GM12891 (cell line): ENCODE measurements at regions not wholly inside any gene's neighbourhood (a gene's known extent, or its start where the extent isn't known, plus 50 kb on each side); places are given as distances from the start of the nearest gene placed in this dataset.
A peak's percentile ranks its signal among the peaks of the same experiment; 100 is the strongest.
"Not testable (repeated sequence)": the region's sequence is repeated elsewhere in the genome, so short reads cannot be mapped to it uniquely, and the experiment has no call there.

Experiments
- DNase-seq: peaks from one replicate; pipeline ENCODE4 v3.0.0; 2011; ENCODE audit warnings: low spot score; ENCODE audit not compliant: insufficient read length
- FAIRE-seq: peaks from 2 replicates; lab custom pipeline; 2011; peaks lifted over from hg19 to GRCh38; lab: Jason Lieb, UNC
- PAX5 ChIP-seq: IDR thresholded peaks from 2 replicates; pipeline ENCODE4 v1.6.1; 2011; ENCODE audit warnings: low read length, moderate library complexity, mild to moderate bottlenecking; ENCODE audit not compliant: insufficient read depth, severe bottlenecking
- POLR2A ChIP-seq: IDR thresholded peaks from 2 replicates; pipeline ENCODE4 v1.6.1; 2011; ENCODE audit warnings: low read depth, low read length, control low read depth
- POLR2AphosphoS5 ChIP-seq: IDR thresholded peaks from 2 replicates; pipeline ENCODE4 v1.6.1; 2011; ENCODE audit warnings: low read depth, low read length, control low read depth
- POU2F2 ChIP-seq: IDR thresholded peaks from 2 replicates; pipeline ENCODE4 v1.6.1; 2011; ENCODE audit warnings: low read depth, mild to moderate bottlenecking, control low read depth, low read length, moderate library complexity
- SPI1 ChIP-seq: IDR thresholded peaks from 2 replicates; pipeline ENCODE4 v1.6.1; 2011; ENCODE audit warnings: low read depth, low read length, control low read depth
- TAF1 ChIP-seq: IDR thresholded peaks from 2 replicates; pipeline ENCODE4 v1.6.1; 2011; ENCODE audit warnings: low read depth, low read length, control low read depth

DNA sequence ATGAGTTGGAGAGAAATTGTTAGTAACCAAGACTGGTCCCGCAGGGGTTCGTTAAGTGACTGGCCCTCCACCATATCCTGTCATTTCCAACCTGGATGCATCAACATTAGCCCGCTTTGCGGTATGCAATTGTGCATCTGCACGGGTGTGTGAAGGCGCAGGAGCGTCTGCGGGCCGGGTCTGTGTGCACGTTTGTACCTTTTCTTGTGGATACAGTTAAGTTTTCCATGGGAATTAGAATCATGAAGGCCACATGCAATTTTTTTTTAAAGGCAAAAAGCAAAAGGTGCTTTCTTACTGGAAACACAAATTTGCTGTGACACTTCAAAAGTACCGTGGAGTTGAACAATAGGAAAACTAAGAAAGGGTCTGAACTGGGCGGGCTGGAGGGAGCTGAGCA, 355.4 kb upstream of the ZFHX3 start:
- no peak for DNase-seq
- TF ChIP-seq SPI1 (no peak), PAX5 (no peak), POLR2A (no peak), POU2F2 (no peak), TAF1 (no peak), POLR2AphosphoS5 (no peak)
- FAIRE-seq: no peak

- DNase-seq (no peak), FAIRE-seq (no peak)
- TF ChIP-seq PAX5: no peak
- no peak for TF ChIP-seq POLR2A
- TF ChIP-seq POLR2AphosphoS5: no peak
- TF ChIP-seq SPI1: no peak
- no peak for TF ChIP-seq TAF1
- no peak for TF ChIP-seq POU2F2
Measured at GRCh38 chr16:73400951-73401350, 353.0 kb upstream of the ZFHX3 start.

GRCh38 chr16:73399997-73400396, 352.1 kb upstream of the ZFHX3 start:
- TF ChIP-seq TAF1: no peak
- no peak for TF ChIP-seq POLR2A
- no peak for TF ChIP-seq PAX5
- TF ChIP-seq POU2F2: no peak
- no peak for TF ChIP-seq SPI1
- no peak for TF ChIP-seq POLR2AphosphoS5
- DNase-seq (no peak), FAIRE-seq (no peak)

DNA sequence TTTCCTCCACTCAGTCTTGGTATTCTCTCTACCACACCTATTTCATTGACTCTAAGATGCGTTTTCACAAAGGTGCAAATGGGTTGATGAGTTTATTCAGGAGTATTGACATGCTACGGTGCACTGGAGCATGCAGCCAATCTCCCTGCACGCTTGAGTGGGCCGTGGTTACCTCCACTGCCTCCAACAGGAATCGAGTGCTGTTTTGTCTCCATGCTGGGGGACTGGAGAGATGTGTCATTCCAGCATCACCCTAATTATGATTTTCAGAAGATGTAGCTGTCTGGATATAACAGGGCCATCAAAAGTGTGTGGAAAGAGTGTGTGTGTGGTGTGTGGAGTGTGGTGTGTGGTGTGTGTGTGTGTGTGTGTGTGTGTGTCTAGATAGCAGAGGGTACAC, 351.6 kb upstream of the ZFHX3 start:
- no peak for TF ChIP-seq PAX5
- DNase-seq: no peak
- peak; percentile 5 for FAIRE-seq

- DNase-seq, FAIRE-seq: not testable (repeated sequence)
Measured at GRCh38 chr16:73398604-73399003, 350.7 kb upstream of the ZFHX3 start.

GRCh38 chr16:73396556-73396955, 348.6 kb upstream of the ZFHX3 start:
- DNase-seq (no peak), FAIRE-seq (peak; percentile 16)
- no peak for TF ChIP-seq SPI1
- TF ChIP-seq TAF1: no peak
- TF ChIP-seq POU2F2: no peak
- TF ChIP-seq POLR2A: no peak
- TF ChIP-seq POLR2AphosphoS5: no peak
- no peak for TF ChIP-seq PAX5

DNA sequence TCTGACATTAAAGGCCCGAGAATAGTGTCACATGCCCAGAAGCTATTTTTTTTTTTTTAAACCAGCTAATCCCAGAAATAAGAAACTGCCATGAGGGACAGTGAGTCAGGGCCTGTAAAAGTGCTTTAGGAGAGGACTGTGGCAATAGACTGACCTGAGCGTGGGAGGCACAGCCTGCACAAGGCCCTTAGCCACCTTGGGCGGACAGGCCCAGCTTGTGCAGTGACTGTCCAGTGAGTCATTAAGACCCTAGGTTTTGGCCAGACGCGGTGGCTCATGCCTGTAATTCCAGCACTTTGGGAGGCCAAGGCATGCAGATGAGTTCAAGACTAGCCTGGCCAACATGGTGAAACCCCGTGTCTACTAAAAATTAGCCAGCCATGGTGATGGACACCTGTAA, 343.0 kb upstream of the ZFHX3 start:
- DNase-seq (no peak), FAIRE-seq (no peak)
- TF ChIP-seq PAX5: no peak
- TF ChIP-seq POLR2AphosphoS5: no peak
- TF ChIP-seq POU2F2: no peak
- no peak for TF ChIP-seq SPI1
- TF ChIP-seq POLR2A: no peak
- TF ChIP-seq TAF1: no peak

- DNase-seq (no peak), FAIRE-seq (no peak)
- TF ChIP-seq POLR2A (no peak), POLR2AphosphoS5 (no peak), SPI1 (no peak), POU2F2 (no peak), TAF1 (no peak), PAX5 (no peak)
Measured at GRCh38 chr16:73390491-73390890, 342.6 kb upstream of the ZFHX3 start.

GRCh38 chr16:73389085-73389484, 341.2 kb upstream of the ZFHX3 start:
- FAIRE-seq: no peak
- DNase-seq: no peak
- TF ChIP-seq TAF1 (no peak), POLR2A (no peak), POLR2AphosphoS5 (no peak), PAX5 (no peak), POU2F2 (no peak)

- FAIRE-seq (no peak), DNase-seq (no peak)
- TF ChIP-seq PAX5 (no peak), POLR2AphosphoS5 (no peak), TAF1 (no peak)
Measured at GRCh38 chr16:73387979-73388378, 340.1 kb upstream of the ZFHX3 start.

- no peak for FAIRE-seq
- no peak for DNase-seq
- TF ChIP-seq POU2F2: no peak
- no peak for TF ChIP-seq POLR2A
- TF ChIP-seq TAF1: no peak
- TF ChIP-seq PAX5: no peak
- TF ChIP-seq SPI1: no peak
- TF ChIP-seq POLR2AphosphoS5: no peak
Measured at GRCh38 chr16:73385696-73386095, 337.8 kb upstream of the ZFHX3 start.
